ENCODE measurements at regions not wholly inside any gene's neighbourhood (a gene's known extent, or its start where the extent isn't known, plus 50 kb on each side); places are given as distances from the start of the nearest gene placed in this dataset.
"Not testable (repeated sequence)": the region's sequence is repeated elsewhere in the genome, so short reads cannot be mapped to it uniquely, and the experiment has no call there.

DNA sequence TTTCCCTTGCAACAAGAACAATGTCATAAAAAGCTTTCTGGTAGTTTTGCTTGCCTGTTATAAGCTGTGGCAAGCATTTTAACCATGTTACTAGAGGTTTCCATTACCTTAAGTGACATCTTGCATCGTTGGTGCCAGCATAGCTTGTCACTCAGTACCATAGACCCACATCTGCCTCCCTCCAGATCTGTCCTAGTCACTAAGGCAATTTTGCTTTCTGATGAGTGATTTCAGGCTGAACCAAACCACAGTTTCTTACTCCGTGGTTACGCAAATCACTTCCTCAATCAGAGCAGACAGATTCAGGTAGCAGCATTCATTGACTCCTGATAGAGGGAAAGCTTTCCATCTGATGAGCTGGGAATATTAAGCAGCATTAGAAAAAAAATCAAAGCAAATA is 1057.5 kb upstream of the FAM98A start:
- DNase-seq = no peak

DNA sequence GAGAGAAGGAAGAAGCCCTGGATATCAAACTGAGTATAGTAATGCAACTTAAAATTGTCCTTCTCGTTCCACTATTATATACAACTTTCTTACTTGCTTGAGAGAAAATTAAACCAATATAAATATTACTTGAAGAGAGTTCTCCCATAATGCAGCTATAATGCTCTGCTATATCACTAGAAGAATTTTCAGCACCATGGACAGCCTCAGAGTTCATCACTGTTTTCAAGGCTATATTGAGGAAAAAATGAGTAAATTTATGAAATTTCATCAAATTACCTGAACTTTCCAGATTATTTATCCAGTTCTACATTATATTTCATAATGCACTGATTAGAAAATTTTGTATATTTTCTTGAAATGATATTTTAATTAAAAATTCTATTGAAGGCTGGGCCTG is 1053.5 kb upstream of the FAM98A start:
- no peak for DNase-seq

DNA sequence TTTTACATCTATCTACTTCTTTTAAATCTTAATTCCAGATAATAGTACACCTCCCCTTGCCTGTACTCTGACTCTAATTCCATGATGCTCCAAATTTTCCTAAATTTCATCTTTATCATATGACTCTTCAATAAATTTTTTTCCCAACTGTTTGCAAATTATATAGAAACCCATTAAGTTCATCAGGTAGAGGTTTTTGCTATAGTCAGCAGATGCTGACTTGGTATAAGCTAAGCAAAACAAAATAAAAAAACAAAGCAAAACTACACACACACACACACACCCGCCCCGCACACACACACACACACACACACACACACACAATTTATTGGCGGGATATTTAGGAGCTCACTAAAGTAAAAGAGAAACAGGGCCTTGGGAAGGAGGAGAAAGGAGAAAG is 1047.8 kb upstream of the FAM98A start:
- DNase-seq = no peak

DNA sequence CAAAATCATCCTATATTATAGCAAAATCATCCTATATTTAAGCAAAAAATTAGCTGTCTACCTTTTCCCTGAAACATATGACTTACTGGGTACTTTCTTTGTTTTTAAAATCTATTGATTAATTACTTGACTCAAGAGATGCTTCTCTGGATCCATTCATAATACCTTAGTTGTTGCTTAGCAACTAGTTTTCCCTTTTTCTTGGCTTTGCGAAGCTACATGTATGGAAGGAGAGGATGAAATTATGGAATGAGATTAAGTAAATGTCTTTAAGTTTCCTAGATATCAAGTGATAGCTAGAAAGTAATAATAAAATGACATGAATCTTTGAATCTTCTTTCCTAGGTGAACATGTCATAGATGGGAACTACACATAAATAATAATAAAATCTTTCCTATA is 1033.2 kb upstream of the FAM98A start:
- no peak for DNase-seq

DNA sequence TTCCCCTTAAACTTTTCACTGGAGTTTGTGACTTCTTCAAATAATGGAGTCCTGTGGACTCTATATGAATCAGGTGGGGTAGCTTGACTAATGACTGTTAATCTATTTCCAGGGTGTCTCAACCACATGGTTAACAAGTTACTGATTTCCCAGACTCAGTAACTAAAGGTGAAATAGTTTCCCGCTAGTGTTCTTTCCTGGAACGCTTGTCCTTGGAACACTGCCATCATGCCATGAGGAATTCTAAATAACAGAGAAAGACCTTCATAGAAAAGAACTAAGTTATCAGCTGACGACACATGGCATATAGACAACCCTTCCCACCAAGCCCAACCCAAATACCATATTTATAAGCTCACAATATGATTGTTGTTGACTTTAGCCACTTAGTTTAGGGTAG is 1027.9 kb upstream of the FAM98A start:
- DNase-seq = no peak

DNA sequence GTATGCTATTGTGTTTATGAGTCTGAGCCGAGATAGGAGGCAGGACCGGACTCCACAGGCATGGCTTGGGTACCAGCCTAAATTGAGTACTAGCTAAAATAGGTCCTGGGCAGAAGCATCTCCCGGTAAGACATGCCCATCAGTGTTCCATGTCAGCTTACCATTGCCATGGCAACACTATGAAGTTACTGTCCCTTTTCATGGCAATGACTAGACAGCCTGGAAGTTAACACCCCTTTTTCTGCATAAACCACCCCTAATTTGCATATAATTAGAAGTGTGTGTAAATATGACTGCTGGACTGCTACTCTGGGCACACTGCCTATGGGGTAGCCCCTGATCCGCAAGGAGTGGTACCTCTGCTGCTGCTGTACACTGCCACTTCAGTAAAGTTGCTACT is 1005.1 kb upstream of the FAM98A start:
- no peak for DNase-seq

DNA sequence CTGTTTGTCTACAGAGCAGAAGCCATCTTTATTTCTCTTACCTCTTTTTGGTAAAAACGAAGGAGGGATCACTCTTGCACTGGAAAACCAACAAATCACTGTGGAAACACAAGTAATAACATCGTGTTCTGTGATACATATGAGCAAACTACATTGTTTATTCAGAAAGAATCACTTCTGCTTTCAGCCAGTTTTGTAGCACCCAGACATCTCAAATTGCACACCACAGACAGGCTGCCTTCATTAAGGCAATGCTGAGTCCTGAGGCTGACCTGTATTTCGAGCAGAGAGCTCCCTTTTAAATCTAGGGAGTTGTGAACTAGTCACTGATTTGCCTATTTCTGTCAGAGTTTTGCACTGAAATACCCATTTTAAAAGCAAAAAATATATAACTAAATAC is 1003.2 kb upstream of the FAM98A start:
- DNase-seq = no peak

DNA sequence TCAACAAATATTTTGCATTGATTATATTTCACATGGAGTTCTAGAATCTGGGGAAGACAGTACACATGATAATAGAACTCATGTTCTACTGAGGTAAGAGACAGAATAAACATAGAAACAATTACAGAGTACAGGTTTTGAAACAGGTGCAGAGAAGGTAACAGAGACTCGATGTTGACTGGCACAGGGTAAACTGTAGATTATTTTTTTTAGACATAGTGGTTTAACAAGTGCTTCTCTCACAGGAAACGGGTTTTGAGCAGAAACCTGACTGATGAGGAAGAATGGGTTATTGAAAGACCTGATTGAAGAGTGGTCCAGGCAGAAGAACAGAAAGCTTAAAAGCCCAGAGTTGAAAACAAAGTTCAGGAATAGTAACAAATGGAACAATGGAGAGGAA is 1002.5 kb upstream of the FAM98A start:
- DNase-seq = no peak

DNA sequence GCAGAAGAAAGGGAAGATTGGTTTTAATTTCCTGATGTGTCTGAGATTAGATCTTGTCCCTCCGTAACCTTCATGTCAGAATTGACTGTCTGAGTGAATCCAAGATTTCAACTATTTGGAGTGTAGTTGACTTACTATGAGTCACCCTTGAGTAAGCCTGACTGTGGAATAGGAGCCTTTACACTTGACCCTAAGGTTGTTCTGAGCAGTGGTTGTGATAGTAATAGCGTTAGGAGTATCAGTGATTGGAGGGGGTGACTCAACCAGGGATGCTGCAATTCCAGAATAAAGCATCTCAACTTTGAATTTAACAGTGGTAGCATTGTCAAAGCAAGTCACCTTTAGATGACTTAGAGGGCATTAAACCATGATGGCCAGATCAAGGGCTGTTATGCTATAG is 979.5 kb upstream of the FAM98A start:
- DNase-seq = no peak

DNA sequence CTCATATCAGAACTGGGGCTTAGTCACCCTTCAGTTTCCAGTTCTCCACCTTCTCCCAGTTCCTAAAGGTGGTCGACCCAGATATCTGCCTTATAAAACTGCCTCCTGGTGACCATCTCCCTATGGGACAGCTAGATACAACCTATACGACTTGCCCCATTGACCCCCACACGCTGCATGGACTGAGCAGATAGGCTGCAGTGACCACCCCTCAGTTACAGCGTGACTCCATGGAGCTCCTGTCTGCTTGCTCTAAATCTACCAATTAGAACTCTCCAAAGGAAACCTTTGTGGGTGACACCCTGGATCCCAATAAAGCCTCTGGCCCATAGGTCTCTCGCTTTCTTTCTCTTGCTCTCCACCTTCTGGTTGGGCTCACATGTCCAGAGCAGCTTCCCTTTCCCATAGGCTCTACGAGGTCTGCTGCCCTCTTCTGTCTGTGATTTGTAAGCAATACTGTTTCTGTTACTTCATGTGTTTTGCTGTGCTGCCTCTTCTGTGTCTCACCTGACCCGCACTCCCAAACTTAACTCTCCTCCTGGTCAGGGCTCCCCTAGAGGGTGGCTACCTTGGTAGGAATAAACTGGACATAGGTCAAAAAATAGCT is 971.3 kb upstream of the FAM98A start:
- no peak for DNase-seq

DNA sequence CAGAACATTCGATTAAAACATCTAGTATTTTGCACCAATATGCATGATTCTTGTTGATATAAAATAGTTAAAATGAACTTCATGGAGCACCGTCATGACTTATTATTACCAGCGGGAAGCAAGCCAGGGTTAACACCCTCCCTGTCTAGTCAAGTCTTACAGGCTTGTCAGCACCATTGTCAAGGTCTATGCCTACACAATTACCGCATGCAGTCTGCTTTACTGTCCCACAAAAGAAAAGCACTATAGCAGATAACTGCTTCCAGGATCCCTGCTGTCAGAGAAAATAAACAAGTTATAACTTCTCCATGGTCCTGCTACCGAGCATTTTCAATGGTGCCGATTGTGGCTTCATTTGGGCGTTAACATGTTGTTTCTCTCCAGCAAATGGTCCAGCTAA is 968.0 kb upstream of the FAM98A start:
- DNase-seq = no peak

DNA sequence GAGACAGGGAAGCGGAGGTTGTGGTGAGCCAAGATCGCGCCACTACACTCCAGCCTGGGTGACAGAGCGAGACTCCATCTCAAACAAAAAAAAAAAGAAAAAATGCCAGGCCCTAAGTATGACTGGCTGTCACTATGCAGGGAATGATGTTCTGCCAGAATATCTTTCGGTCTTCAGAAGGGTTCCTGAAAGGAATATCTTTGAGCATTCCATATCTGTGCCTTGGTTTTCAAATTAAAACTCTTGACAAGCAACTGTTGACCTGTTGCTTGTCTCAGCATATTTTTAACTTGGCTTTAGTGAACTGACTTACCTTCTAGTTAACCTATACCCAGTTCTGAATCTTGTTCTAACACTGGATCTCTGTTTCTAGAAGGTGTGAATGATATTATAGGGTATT is 953.2 kb upstream of the FAM98A start:
- DNase-seq = no peak

DNA sequence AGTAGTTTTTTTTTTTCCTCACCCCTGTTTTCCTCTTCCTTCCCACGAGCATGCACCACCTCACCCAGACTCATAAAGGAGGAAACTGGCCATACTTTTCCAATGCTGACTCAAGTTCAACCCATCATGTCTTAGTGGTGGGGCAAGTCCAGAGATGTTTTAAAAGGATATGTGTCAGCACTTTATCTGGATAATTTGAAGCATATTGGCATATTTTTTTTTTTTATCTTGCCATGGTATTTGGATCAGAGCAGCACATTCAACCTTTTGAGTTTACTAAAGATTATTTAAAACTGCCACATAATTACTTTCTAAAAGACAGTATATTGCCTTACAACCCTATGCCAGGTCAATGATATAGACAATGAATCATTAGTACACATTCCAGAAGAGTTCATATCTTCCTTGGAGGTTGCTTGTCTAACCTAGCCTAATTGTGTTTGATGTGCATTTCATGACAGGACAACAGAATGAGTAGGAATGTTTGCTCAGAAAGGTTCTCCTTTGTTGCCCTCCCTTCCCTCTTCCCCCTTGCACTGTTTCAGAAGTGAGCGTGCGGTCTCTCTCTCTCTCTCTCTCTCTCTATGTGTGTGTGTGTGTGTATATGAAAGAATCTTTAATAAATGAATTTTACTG is 950.7 kb upstream of the FAM98A start:
- DNase-seq = no peak

DNA sequence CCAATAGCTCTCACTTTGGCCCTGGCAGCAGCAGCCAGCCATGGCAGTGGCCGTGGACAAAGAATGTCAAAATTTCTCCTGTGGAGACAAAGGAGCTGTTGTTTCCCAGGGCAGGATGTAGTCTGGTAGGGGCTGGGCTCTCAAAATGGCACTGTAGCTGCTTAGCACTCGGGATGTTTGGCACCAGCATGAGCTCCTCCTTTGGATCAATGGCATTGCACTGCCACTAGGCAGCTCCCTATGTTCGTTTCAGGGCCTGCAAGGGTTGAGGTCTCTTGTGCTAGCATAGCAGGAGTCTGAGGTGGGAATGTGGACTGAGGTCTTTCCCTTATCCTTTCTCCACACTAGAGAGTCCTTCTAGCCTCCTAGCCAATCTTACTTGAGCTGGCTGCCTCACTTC is 948.8 kb upstream of the FAM98A start:
- DNase-seq = no peak

DNA sequence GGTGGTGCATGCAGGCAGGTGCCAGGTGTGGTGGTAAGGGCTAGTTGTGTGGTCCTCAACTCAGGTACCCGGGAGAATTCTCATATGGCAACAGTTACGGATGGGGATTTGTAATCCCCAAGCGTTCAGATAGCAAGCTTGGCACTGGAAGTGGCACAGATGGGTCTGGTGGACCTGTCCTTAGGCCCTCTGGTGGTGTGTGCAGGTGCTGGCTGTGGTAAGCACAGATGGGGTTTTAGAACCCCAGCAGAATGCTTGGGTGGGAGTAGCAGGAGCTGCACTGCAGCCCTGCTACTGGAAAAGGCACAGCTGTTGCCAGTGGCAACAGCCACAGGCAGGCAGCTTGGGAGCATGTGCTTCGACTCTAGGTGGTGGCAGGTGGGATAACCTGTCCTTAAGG is 948.2 kb upstream of the FAM98A start:
- no peak for DNase-seq

DNA sequence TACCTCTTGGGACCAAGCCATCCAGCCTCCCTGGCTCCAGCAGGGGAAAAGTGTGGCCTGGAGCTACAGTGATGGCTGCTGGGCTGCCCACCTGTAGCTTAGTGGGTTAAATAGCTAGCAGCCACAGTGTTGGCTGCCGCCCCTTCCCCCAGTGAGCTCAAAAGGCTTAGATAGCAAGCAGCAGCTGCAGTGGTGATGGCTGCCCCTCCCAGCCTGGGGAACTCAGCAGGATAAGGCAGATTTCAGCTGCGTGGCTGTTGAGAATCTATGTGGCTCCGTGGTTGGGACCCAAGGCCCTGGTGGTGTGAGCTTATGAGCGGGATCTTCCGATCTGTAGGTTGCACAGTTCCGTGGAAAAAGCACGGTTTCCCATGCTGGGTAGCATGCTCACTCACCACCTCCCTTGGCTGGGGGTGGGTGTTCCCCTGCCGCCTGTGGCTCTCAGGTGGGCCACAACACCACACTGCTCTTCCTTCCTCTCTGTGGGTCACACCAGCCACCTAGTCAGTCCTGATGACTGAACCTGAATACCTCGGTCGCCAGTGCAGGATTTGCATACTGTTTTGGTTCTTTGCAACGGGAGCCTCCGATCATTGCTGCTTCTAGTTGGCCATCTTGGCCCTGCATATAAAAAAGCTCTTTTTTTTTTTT is 946.5 kb upstream of the FAM98A start:
- no peak for DNase-seq

DNA sequence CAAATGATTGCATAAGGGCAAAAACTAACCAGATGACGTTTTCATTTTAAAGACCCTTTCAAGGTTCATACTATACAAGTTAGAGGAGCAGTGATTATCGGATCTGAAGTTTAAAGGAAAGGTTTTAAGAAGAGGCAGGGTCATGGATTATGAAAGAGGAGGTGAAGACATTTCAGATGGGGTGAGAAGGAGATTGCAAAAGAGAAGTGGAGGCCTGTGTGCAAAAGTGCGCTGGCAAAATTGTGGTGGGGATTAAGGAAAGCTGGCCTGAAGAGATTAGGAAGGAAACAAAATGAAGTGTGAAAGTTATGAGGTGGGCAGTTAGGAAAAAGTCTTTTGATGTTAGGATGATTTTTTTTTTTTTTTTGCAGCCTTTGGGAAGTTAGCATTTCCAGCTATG is 935.7 kb upstream of the FAM98A start:
- no peak for DNase-seq

DNA sequence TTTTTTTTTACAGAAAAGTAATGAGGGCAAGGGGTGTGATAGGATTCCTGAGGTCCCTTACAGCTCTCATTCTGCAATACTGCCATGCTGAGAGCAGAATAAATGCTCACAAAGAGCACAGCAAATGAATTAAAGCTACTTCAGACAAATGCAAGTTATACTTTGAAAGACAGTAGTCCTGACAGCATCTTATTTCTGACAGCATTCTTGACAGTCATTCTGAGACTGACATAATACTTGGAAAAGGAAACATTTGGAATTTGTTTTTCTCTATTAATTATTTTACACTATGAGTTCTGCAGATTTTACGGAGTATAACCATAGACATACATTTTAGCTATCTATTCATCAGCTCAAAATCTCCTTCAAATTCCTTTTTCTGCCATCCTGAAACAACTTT is 935.2 kb upstream of the FAM98A start:
- DNase-seq = no peak

DNA sequence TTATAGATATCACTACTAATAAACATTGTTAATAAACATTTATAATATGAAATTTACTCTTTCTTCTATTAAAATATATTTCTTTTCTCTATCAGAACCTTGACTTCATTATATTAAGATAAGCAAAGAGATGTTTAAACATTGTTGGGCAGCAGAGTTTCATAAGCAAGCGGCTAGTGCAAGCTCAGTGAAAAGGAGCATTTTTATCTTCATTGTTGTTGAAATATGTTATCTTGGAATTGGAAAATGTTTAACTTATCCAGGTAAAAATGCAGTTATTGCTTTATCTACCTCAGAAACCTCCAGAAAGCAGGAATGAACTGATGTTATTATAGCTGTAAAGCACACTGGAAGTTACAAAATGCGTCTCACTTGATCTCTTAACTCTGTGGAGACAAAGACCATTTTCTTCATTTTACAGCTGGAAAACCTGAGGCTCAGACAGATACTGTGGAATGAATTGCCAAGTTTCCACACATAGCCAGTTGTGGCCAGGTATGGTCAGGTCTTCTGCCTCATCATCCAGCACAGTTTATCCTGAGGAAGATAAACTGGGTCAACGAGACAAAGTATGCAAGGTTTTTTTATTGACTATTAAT is 934.6 kb upstream of the FAM98A start:
- DNase-seq = no peak

DNA sequence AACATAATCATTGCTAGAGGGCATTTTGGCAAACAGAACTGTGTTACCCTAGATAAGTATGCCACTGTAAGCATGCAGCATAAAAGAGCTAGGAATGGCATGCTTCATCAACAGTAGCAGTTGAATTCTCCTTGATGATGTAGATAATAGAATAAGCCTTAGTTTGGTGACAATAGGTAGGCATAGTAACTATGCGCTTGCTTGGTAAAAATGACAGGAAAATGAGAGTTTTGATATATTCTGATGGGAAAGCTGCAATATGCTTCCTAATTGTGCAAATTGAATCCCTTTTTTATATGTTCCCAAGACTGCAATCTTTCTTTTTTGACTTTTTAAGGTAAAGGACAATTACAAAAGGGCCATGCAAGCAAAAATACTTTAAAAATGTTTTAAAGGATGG is 930.9 kb upstream of the FAM98A start:
- DNase-seq = no peak

DNA sequence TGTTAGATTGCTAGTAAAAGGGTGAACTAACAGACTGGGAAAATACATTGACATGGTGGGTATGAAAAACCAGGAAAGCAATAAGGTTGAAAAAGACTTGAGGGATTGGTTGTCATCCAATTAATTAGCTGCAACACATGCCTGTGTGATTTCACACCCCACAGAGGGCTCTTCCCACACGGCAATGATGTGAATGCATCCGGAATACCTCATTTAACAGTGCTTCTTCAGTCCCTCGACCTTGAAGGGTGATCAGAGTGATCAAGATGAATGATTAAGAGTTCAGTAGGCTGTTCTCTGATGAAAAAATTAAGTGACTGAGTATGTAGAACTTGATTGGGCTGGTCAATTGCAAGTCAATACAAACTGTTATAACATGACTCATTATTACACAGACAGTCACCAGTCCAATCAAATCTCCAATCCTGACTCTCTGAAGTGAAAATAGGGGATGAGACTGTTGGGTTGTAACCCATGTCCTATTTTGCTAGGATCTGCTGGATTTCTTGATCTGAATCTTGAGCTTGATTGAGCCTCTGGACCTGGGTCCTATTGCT is 924.9 kb upstream of the FAM98A start:
- no peak for DNase-seq

DNA sequence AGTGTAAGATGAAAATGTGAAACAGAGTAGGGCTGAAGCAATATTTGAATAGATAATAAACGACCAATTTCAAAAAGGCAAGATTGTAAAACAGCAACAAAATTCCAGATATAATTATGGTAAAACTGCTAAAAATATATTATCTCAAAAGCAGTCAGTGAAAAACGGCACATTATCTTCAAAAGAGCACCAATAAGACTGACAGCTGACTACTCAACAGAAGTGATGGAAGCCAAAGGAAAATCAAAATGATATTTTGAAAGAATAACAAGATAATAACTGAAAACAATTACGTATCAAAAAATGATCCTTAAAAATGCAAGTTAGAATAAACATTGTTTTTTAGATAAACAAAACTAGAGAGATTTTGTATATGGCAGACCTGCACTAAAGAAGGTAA is 920.6 kb upstream of the FAM98A start:
- DNase-seq = no peak

DNA sequence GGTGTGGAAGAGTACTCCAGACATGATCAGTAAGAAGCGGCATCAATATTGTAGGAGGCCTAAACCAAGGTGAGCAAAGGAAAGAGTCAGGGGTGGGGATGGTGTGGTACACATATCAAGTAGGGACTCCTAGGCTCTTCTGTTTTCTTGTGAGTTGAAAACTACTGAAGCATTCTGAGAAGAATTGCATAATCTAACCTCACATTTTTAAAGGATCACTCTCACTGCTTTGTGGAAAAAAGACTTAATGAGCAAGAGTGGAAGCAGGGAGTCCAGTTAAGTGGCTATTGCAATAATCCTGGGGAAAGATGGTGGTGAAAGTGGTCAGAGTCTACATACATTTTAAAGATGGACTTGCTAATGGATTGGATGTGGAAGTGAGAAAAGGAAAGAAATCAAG is 899.5 kb upstream of the FAM98A start:
- no peak for DNase-seq

DNA sequence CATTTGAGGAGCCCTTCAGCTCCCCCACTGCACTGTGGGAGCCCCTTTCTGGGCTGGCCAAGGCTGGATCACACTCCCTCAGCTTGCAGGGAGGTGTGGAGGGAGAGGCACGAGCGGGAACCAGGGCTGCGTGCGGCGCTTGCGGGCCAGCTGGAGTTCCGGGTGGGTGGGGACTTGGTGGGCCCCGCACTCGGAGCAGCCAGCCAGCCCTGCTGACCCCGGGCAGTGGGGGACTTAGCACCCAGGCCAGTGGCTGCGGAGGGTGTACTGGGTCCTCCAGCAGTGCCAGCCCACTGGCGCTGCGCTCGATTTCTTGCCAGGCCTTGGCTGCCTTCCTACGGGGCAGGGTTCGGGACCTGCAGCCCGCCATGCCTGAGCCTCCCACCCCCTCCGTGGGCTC is 895.1 kb upstream of the FAM98A start:
- DNase-seq = not testable (repeated sequence)
